GM12878 (cell line): ENCODE measurements at regions not wholly inside any gene's neighbourhood (a gene's known extent, or its start where the extent isn't known, plus 50 kb on each side); places are given as distances from the start of the nearest gene placed in this dataset.
A peak's percentile ranks its signal among the peaks of the same experiment; 100 is the strongest.

Experiments used
- BCLAF1 ChIP-seq: fragments of 450-650 bp; IDR thresholded peaks from 2 replicates; pipeline ENCODE4 v1.6.1; 2017; ENCODE audit warnings: antibody characterized with exemption, mild to moderate bottlenecking, moderate library complexity
- BRCA1 ChIP-seq: IDR thresholded peaks from 2 replicates; pipeline ENCODE4 v1.6.1; 2011; ENCODE audit warnings: low read depth, low read length, improper control_type of control experiment
- CHD1 ChIP-seq: IDR thresholded peaks from 2 replicates; pipeline ENCODE4 v1.6.1; 2012; ENCODE audit warnings: low read depth, low read length, improper control_type of control experiment
- E2F4 ChIP-seq: IDR thresholded peaks from 2 replicates; pipeline ENCODE4 v1.6.1; 2012; ENCODE audit warnings: low read depth, low read length, improper control_type of control experiment
- EGR1 ChIP-seq, 2 experiments: IDR thresholded peaks; 1 replicate in 1 of 2; 2 replicates in 1 of 2; pipeline ENCODE4 v1.6.1; 2011 to 2012; ENCODE audit warnings: low read depth in 2 of 2, low read length in 2 of 2, borderline replicate concordance in 1 of 2, mild to moderate bottlenecking in 1 of 2, moderate library complexity in 1 of 2
- ESRRA ChIP-seq: IDR thresholded peaks from 2 replicates; pipeline ENCODE4 v1.6.1; 2012; ENCODE audit warnings: mild to moderate bottlenecking, low read length, improper control_type of control experiment
- GATAD2B ChIP-seq: fragments of 450-650 bp; conservative IDR thresholded peaks from 2 replicates; pipeline ENCODE4 v1.6.1; 2017; ENCODE audit warnings: low read depth, mild to moderate bottlenecking, moderate library complexity
- HDGF ChIP-seq: fragments of 450-650 bp; IDR thresholded peaks from 2 replicates; pipeline ENCODE4 v1.6.1; 2016; ENCODE audit warnings: antibody characterized with exemption
- HSF1 ChIP-seq: fragments of 150-350 bp; IDR thresholded peaks from 2 replicates; pipeline ENCODE4 v1.6.1; 2014; ENCODE audit warnings: mild to moderate bottlenecking, low read depth, low read length
- JUNB ChIP-seq: IDR thresholded peaks from 2 replicates; pipeline ENCODE4 v1.6.1; 2016; ENCODE audit warnings: antibody characterized with exemption, mild to moderate bottlenecking
- NKRF ChIP-seq: fragments of 450-650 bp; conservative IDR thresholded peaks from 2 replicates; pipeline ENCODE4 v1.6.1; 2017; ENCODE audit warnings: mild to moderate bottlenecking, moderate library complexity
- PML ChIP-seq: IDR thresholded peaks from 2 replicates; pipeline ENCODE4 v1.6.1; 2012; ENCODE audit warnings: low read length, inconsistent platforms
- POLR2AphosphoS5 ChIP-seq: IDR thresholded peaks from 2 replicates; pipeline ENCODE4 v1.6.1; 2011; ENCODE audit warnings: mild to moderate bottlenecking, low read length, inconsistent platforms
- RUNX3 ChIP-seq: IDR thresholded peaks from 2 replicates; pipeline ENCODE4 v1.6.1; 2012; ENCODE audit warnings: low read length, inconsistent platforms
- SKIL ChIP-seq: fragments of 450-650 bp; IDR thresholded peaks from 2 replicates; pipeline ENCODE4 v1.6.1; 2017; ENCODE audit warnings: mild to moderate bottlenecking, low read depth, inconsistent platforms; ENCODE audit not compliant: poor library complexity, severe bottlenecking
- STAT3 ChIP-seq: IDR thresholded peaks from 2 replicates; pipeline ENCODE4 v1.6.1; 2011; ENCODE audit warnings: low read depth, low read length, improper control_type of control experiment
- ZBTB33 ChIP-seq: fragments of 450-650 bp; IDR thresholded peaks from 2 replicates; pipeline ENCODE4 v1.6.1; 2017; ENCODE audit warnings: mild to moderate bottlenecking
- ZNF207 ChIP-seq: fragments of 450-650 bp; IDR thresholded peaks from 2 replicates; pipeline ENCODE4 v1.6.1; 2014; ENCODE audit warnings: antibody characterized with exemption, mild to moderate bottlenecking, borderline replicate concordance

- peak; percentile 69 for TF ChIP-seq NKRF
- TF ChIP-seq ZNF207, result peak; percentile 43; the same call in 1 of the 2 replicates
- TF ChIP-seq STAT3, result peak; percentile 80; the same call in 1 of the 2 replicates
- no peak for TF ChIP-seq ZBTB33
- TF ChIP-seq GATAD2B, result peak; percentile 38
- TF ChIP-seq BRCA1, result no peak
- peak; percentile 91 for TF ChIP-seq CHD1
- TF ChIP-seq EGR1 (IDR thresholded peaks at IDR 0.05; ENCODE audit: borderline replicate concordance in 1 of 2, low read depth in 2 of 2, low read length in 2 of 2), result no peak
- TF ChIP-seq E2F4, result no peak
- TF ChIP-seq RUNX3, result peak; percentile 73
- TF ChIP-seq BCLAF1, result no peak
- TF ChIP-seq POLR2AphosphoS5, result peak; percentile 96
- TF ChIP-seq PML, result peak; percentile 89
- TF ChIP-seq JUNB, result no peak
- no peak for TF ChIP-seq HSF1
- peak; percentile 25; the same call in 1 of the 2 replicates for TF ChIP-seq HDGF
- TF ChIP-seq SKIL, result peak; percentile 80
- TF ChIP-seq ESRRA, result no peak
These were observed 73.9 kb downstream of the OR2B2 start (continued) for GRCh38 chr6:27838058-27838944.
